Stomach (tissue), 4 donors: ENCODE measurements at regions not wholly inside any gene's neighbourhood (a gene's known extent, or its start where the extent isn't known, plus 50 kb on each side); places are given as distances from the start of the nearest gene placed in this dataset.

Source experiments
- EP300 ChIP-seq: sonication (generic); formaldehyde crosslinking; IDR thresholded peaks from one replicate; pipeline ENCODE4 v1.6.1; 2017; ENCODE audit warnings: antibody characterized with exemption
- POLR2A ChIP-seq, 4 donors: fragments of 450-650 bp; IDR thresholded peaks; one replicate each; pipeline ENCODE4 v1.6.1; 2016; ENCODE audit warnings: antibody characterized with exemption in 4 of 4, control low read depth in 2 of 4, mild to moderate bottlenecking in 1 of 4, moderate library complexity in 1 of 4
- TF ChIP-seq, protein P1 (sequence below), 7 experiments: fragments of 450-650 bp in 4 of 7; fragments of 200-600 bp in 3 of 7; sonication (generic) in 3 of 7; IDR thresholded peaks; one replicate each; pipeline ENCODE4 v1.5.1; 2016 to 2019; ENCODE audit warnings: antibody characterized with exemption in 7 of 7, control low read depth in 2 of 7, mild to moderate bottlenecking in 1 of 7

- TF ChIP-seq, protein P1, sequence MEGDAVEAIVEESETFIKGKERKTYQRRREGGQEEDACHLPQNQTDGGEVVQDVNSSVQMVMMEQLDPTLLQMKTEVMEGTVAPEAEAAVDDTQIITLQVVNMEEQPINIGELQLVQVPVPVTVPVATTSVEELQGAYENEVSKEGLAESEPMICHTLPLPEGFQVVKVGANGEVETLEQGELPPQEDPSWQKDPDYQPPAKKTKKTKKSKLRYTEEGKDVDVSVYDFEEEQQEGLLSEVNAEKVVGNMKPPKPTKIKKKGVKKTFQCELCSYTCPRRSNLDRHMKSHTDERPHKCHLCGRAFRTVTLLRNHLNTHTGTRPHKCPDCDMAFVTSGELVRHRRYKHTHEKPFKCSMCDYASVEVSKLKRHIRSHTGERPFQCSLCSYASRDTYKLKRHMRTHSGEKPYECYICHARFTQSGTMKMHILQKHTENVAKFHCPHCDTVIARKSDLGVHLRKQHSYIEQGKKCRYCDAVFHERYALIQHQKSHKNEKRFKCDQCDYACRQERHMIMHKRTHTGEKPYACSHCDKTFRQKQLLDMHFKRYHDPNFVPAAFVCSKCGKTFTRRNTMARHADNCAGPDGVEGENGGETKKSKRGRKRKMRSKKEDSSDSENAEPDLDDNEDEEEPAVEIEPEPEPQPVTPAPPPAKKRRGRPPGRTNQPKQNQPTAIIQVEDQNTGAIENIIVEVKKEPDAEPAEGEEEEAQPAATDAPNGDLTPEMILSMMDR (IDR thresholded peaks at IDR 0.05), result no peak
- TF ChIP-seq POLR2A (IDR thresholded peaks at IDR 0.05) (no peak), EP300 (no peak)
Observed at GRCh38 chr7:131035088-131035770, 292.4 kb upstream of the MKLN1 start.
